GM12891 (cell line): ENCODE measurements at regions not wholly inside any gene's neighbourhood (a gene's known extent, or its start where the extent isn't known, plus 50 kb on each side); places are given as distances from the start of the nearest gene placed in this dataset.

Experiments
- POLR2A ChIP-seq: IDR thresholded peaks from 2 replicates; pipeline ENCODE4 v1.6.1; 2011; ENCODE audit warnings: low read depth, low read length, control low read depth
- SPI1 ChIP-seq: IDR thresholded peaks from 2 replicates; pipeline ENCODE4 v1.6.1; 2011; ENCODE audit warnings: low read depth, low read length, control low read depth

DNA sequence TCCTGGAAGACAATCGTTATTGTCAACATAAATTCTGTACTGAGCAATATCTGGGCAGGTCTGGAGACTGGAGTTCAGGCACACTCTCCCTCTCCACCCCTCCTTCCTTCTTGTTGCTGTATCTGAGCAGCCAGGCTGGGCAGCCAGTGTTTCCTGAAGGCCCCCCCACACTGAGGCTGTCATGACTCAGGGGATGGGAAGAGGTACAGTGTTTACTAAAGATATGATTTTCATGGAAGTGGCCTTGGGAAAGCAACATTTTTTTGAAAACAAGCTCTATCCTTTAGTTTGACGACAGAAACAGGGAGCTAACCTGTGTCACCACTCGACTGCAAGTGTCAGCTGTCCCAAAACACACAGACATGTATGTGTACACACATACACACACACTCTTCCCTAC is 1485.4 kb upstream of the TMEM132C start:
- no peak for TF ChIP-seq POLR2A
- no peak for TF ChIP-seq SPI1
